GM19468 (cell line): ENCODE measurements at regions not wholly inside any gene's neighbourhood (a gene's known extent, or its start where the extent isn't known, plus 50 kb on each side); places are given as distances from the start of the nearest gene placed in this dataset.
"Not testable (repeated sequence)": the region's sequence is repeated elsewhere in the genome, so short reads cannot be mapped to it uniquely, and the experiment has no call there.

Experiments
- ATAC-seq: cut with Tn5 transposase; IDR thresholded peaks from one replicate; pipeline ENCODE4 v1.9.1; 2021; ENCODE audit warnings: mild to moderate bottlenecking, moderate library complexity, moderate number of reproducible peaks; ENCODE audit not compliant: unreplicated experiment; ENCODE audit errors: extremely low read depth

- no peak for ATAC-seq
Measured at GRCh38 chr13:72657379-72657778, 70.0 kb downstream of the MZT1 start.

DNA sequence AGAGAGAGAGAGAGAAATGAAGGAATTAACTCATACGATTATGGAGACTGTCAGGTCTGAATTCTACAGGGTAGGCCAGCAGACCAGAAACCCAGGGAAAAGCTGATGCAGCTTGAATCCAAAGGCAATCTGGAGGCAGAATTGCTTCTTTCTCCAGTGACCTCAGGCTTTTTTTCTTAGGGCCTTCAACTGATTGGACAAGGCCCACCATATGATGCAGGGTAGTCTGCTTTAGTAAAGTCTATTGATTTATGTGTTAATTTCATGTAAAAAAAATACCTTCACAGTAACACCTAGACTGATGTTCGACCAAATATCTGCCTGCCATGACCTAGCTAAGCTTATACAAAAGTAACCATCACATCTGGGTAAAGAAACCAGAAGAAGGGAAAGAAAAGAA lies 71.1 kb downstream of the MZT1 start:
- no peak for ATAC-seq

DNA sequence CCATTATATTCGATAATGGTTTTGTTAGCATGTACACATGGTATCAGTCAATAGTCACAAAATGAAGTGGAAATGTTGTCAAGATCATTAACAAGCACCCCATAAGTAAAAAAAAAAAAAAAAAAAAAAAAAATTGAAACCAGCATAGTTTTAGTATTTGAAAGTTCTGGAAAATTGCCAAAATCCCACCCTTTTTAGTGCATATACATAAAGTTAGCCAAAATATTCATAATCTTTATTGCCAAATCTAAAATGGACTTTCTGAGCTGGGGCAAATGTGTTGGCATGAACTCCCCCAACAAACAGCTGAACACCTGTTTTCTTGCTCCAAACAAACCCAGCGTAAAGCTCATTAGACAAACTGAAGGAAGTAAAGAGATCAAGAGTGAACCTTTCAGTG lies 73.9 kb downstream of the MZT1 start:
- ATAC-seq: no peak

DNA sequence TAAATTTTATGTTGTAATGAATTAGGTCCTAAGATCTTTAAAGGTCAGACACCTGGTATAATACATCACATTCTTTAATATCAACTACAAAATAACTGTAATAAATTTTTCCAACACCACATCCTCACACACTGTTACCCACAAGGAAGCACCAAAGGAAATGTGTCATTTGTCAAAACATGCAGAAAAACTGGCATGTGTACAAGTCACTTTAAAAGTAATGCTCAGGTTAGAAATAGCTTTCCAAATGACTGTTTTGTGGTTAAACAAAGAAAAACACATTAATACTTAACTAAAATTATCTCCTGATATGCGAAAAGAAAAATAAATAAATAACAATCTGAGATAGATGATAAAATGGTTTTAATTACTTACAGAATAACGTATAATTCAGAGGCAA lies 74.7 kb downstream of the MZT1 start:
- no peak for ATAC-seq

- ATAC-seq: no peak
Measured at GRCh38 chr13:72651144-72651543, 76.3 kb downstream of the MZT1 start.

DNA sequence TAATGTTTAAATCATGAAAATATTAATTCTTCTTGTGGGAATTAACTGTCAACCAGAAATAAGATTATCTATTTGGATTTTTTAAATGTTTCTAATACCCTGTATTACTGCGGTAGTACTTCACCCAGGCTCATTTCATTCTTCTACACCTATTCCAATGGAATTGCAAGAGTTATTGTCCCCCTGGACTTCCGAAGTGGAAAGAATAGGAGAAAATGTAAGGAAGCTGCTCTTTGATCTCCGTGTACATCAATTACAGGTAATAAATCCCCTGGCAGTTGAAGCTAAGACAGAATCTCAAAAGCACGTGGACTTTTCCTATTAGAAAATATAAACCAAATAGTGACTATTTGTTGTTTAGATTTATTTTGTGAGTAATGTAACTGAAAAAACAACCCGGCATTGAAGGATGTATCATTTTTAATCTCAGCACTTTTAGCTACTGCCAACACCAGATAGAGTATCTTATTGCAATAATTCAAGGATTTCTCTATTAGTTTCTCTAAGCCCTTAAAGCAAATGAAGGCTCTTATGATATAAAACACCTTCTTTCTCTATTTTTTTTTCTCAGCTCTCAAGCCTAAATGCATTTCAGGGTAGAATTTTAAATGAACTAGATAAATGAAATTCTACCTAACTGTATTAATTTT lies 77.3 kb downstream of the MZT1 start:
- ATAC-seq: no peak

GRCh38 chr13:72648513-72649065 lies 78.8 kb downstream of the MZT1 start:
- no peak for ATAC-seq

DNA sequence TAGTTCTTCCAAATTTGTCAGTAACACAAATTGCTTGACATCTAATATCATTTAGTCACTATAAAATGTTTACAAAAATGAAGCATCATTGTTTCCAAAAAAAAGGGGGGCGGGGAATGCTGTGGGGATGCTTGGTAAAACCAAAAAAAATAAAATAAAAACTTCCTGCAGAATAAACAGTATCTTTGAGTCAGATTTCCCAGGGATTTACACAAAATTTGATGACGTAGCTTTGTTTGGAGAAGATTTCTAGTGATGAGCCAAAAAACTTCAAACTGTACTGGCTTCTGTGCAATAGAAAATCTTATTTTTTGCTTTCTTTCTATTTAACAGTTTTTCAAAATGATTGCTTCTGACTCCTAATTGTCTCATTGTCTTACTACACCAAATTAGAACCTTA lies 80.0 kb downstream of the MZT1 start:
- no peak for ATAC-seq

GRCh38 chr13:72645521-72645920 lies 81.9 kb downstream of the MZT1 start:
- no peak for ATAC-seq

GRCh38 chr13:72643311-72643989 lies 84.0 kb downstream of the MZT1 start:
- ATAC-seq: no peak

DNA sequence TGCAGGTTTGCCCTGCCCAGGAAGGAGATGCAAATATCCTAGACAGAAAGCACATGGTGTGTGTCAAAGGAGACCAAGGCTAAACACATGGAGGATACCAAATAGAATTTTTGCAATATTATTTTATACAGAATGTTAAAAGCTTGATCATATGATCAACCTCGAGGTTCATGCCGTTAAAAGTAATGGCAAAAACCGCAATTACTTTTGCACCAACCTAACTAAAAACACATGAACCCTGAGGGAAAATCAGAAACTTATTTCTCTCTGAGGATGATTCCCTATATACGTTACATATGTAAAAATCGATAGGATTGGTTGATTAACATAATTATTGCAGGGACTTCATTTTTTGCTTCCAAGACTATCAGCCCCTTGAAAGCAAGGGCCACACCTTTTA lies 88.1 kb downstream of the MZT1 start:
- no peak for ATAC-seq

DNA sequence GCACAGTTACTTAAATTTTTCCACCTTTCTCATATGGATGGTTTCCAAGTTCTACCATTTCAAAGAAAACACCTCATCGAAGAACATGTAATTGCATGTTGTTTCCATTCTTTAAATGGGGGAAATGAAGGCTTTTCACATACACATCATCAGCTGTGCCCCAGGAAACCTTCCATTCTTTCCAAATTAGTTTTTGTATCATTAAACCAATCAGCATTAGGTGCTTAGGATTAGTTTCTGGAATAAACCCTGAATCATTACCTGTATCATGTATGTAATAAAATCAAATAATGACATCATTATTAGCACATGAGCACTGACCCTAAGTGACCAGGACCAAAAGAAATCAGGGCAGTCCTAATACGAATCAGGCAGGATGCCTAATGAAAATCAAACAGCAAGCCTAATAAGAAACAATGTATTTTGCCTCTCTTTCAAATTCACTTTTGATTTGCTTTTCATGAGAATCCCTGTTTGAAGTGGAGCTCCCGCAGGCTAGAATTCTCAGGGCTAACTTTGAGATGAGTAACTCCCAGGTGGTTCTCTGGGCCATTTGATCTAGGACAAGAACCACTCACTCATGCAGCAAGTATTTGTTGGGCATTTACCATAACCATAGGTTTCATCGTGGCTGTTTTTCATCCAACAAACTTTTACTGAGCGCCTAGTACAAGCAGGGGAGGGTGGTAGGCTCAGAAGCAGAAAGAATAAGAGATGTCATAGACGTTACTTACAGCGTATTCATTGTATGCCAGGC lies 89.2 kb downstream of the MZT1 start:
- no peak for ATAC-seq

- ATAC-seq: no peak
Measured at GRCh38 chr13:72637561-72637960, 89.9 kb downstream of the MZT1 start.

- no peak for ATAC-seq
Measured at GRCh38 chr13:72634859-72635258, 92.6 kb downstream of the MZT1 start.

DNA sequence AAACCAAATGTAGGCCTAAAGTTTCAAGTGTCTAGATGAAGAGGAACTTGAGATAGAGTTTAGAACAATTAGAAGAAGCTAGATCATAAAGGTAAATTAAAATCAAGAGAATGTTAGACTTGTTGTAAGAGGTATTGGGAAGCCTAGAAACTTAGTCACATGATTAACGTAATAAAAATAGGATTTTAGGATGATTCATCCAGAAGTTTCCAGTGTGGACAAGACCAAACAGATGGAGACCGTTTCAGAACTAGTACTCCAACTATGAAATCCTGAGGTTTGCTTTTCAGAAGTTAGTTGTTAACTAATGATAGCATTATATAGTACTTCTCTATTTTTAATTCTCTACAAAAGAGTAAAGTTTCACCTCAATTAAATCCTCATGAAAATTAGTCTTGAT lies 104.9 kb downstream of the MZT1 start:
- no peak for ATAC-seq

DNA sequence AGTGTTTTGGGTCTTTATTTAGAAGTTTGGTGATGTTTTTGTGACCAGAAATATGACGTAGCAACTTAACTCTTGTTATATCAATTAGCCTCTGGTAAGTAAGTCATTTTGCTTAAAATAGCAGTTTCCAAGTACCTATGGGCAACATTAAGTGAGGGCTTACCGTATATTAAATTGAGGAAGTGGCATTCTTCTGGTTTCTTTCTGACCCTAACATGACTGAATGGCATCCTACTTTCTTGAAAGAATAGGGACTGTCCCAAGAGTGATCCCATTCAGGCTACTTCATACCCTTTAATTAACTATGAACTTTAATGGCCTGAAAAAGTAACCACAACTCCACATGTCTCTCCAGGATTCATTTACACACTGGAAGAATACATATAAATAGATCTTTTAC lies 106.6 kb downstream of the MZT1 start:
- ATAC-seq: no peak

DNA sequence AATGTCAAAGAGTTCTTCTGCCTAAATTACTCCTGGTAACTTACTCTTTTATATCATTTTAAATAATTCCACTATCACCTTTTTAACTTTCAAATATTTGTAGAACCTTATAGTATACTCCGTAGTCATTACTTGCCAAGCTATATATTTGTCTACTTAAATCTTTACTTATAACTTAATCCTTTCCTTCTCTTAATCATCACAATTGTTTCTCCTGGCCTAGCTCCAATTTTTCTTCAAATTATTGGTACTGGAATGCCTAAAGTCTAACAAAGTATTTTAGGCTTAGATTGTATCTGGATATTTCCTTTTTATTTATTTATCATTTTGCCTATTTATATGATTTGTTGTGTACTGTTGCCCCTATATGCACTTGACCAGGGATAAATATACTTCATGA lies 109.5 kb downstream of the MZT1 start:
- ATAC-seq: no peak

DNA sequence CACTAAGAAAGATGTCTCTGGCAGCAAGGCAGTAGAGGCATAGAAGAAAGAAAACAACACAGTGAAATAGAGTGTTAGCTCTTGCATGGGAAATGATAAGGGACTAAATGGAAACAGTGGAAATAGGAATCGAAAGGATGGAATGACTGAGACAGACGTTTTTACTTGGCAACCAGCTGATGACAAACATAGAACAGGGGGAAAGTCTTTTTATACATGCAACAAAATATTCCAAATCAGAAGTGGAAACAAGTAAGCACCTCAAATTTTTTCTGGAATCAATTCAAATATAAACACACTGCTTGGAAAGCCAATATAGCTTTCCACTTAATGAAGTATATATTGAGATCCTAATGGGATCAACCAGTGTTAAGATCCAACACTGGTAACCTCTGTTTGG lies 110.2 kb downstream of the MZT1 start:
- no peak for ATAC-seq

- not testable (repeated sequence) for ATAC-seq
Measured at GRCh38 chr13:72610251-72610891, 117.1 kb downstream of the MZT1 start.

DNA sequence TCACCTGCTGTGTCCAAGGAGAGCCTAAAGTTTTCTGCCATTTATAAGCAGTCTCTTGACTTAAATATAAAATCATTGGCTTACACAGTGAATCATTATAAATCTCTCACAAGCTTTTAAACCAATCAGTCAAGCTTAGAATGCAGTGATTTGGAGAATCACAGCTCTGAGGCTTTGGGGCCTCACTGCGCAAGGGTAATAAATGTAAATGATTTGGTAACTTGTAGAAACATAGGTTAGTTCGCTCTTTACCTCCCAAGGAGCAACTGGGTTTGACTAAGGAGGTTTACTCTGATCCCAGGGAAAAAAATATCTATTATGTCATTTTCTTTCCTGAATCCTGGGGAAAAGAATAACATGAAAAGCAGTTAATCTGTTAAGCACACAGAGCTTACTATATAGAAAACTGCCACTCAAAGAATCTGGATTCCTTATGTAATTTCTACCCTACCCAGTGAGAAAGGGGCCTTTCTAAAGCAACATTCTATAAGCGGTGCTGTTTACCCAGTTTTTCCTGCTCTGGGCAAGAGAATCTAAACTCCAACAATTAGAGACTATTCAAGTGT lies 128.2 kb downstream of the MZT1 start:
- ATAC-seq: no peak
